Breast epithelium (tissue), 4 donors: ENCODE measurements at regions not wholly inside any gene's neighbourhood (a gene's known extent, or its start where the extent isn't known, plus 50 kb on each side); places are given as distances from the start of the nearest gene placed in this dataset.

ENCODE experiments used
- DNase-seq, 2 donors: peaks; one replicate each; pipeline ENCODE4 v3.0.0-alpha.2; 2019; ENCODE audit warnings: low spot score in 2 of 2
- H3K27ac ChIP-seq, 2 donors: fragments of 200-600 bp; sonication (generic) in 1 of 2; one replicate each; pipeline ENCODE4 v1.5.1; 2016 to 2019; ENCODE audit warnings: mild to moderate bottlenecking in 1 of 2
- H3K27me3 ChIP-seq, 2 donors: fragments of 200-600 bp; sonication (generic) in 1 of 2; one replicate each; pipeline versions ENCODE4 v1.5.1 to v1.6.0; 2017 to 2019; ENCODE audit warnings: control low read depth in 1 of 2, mild to moderate bottlenecking in 1 of 2
- H3K36me3 ChIP-seq: fragments of 200-600 bp; one replicate; pipeline ENCODE4 v1.5.1; 2019
- H3K4me1 ChIP-seq, 2 donors: fragments of 200-600 bp; sonication (generic); one replicate each; pipeline ENCODE4 v1.5.1; 2016 to 2019; ENCODE audit warnings: control low read depth in 1 of 2
- H3K4me3 ChIP-seq, 3 donors: fragments of 200-600 bp; sonication (generic); 1 replicate in 2 of 3; 2 replicates in 1 of 3; pipeline ENCODE4 v1.5.1; 2016 to 2019; ENCODE audit warnings: mild to moderate bottlenecking in 3 of 3, moderate library complexity in 2 of 3
- H3K9me3 ChIP-seq, 2 donors: fragments of 200-600 bp; sonication (generic) in 1 of 2; one replicate each; pipeline ENCODE4 v1.5.1; 2016 to 2019; ENCODE audit warnings: control low read depth in 1 of 2
- POLR2A ChIP-seq: fragments of 450-650 bp; IDR thresholded peaks from one replicate; pipeline ENCODE4 v1.6.1; 2016; ENCODE audit warnings: antibody characterized with exemption, mild to moderate bottlenecking, moderate library complexity
- POLR2AphosphoS5 ChIP-seq, 3 donors: sonication (generic); formaldehyde crosslinking; IDR thresholded peaks; one replicate each; pipeline ENCODE4 v1.6.1; 2017; ENCODE audit warnings: antibody characterized with exemption in 3 of 3
- intact Hi-C: fragments of 100-400 bp; cut with DNase I; formaldehyde crosslinking; loops from one replicate; pipeline ENCODE4 v1.15.1; 2023; ENCODE audit warnings: low total_unique reads
- TF ChIP-seq, protein P1 (sequence below), 3 donors: fragments of 450-650 bp; IDR thresholded peaks; one replicate each; pipeline ENCODE4 v1.5.1; 2016 to 2017; ENCODE audit warnings: antibody characterized with exemption in 3 of 3, mild to moderate bottlenecking in 3 of 3, moderate library complexity in 3 of 3

DNA sequence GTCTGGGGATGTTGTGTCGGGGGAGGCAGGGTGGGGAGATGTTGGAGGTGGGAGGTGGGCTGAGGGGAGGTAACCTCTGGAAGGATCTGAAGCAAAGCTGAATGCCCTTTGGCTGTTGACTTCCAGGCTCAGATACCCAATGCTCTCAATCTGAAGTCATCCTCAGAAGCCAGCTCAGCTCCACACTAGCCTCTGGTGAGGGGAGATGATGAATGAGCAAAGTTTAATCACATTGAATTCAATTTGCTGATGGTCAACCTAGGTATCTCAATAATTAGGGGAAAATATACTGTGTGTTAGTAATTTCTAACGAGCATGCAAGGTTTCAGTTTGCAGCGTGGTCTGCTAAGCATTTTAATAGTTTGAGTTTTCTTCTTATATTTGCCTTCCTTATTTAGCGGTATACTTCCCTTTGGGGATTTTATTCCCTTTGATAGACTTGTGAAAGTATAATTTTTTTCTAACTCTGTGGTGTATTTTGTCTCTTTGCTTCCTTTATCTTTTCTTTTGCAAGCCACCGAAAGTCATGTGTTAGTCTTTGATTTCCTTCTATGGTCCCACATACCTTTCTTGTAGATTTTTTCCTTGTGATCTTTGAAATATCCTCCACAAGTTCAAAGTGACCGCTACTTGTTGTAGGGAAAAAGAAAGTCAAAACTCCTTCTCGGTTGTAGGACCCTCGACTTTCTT lies 146.3 kb upstream of the LEF1 start:
- DNase-seq: no peak
- H3K27me3 ChIP-seq: no peaks in the 10 kb centered on the region
- no peaks in the 10 kb centered on the region for H3K4me1 ChIP-seq
- intact Hi-C loops: no loop called here
- H3K27ac ChIP-seq: no peak overlapping the region
- TF ChIP-seq, protein P1, sequence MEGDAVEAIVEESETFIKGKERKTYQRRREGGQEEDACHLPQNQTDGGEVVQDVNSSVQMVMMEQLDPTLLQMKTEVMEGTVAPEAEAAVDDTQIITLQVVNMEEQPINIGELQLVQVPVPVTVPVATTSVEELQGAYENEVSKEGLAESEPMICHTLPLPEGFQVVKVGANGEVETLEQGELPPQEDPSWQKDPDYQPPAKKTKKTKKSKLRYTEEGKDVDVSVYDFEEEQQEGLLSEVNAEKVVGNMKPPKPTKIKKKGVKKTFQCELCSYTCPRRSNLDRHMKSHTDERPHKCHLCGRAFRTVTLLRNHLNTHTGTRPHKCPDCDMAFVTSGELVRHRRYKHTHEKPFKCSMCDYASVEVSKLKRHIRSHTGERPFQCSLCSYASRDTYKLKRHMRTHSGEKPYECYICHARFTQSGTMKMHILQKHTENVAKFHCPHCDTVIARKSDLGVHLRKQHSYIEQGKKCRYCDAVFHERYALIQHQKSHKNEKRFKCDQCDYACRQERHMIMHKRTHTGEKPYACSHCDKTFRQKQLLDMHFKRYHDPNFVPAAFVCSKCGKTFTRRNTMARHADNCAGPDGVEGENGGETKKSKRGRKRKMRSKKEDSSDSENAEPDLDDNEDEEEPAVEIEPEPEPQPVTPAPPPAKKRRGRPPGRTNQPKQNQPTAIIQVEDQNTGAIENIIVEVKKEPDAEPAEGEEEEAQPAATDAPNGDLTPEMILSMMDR (IDR thresholded peaks at IDR 0.05): no peak
- TF ChIP-seq POLR2AphosphoS5 (IDR thresholded peaks at IDR 0.05): no peak
- no peak for TF ChIP-seq POLR2A
- H3K9me3 ChIP-seq: no peaks in the 10 kb centered on the region
- H3K36me3 ChIP-seq: no peaks in the 10 kb centered on the region
- no peak overlapping the region for H3K4me3 ChIP-seq

DNA sequence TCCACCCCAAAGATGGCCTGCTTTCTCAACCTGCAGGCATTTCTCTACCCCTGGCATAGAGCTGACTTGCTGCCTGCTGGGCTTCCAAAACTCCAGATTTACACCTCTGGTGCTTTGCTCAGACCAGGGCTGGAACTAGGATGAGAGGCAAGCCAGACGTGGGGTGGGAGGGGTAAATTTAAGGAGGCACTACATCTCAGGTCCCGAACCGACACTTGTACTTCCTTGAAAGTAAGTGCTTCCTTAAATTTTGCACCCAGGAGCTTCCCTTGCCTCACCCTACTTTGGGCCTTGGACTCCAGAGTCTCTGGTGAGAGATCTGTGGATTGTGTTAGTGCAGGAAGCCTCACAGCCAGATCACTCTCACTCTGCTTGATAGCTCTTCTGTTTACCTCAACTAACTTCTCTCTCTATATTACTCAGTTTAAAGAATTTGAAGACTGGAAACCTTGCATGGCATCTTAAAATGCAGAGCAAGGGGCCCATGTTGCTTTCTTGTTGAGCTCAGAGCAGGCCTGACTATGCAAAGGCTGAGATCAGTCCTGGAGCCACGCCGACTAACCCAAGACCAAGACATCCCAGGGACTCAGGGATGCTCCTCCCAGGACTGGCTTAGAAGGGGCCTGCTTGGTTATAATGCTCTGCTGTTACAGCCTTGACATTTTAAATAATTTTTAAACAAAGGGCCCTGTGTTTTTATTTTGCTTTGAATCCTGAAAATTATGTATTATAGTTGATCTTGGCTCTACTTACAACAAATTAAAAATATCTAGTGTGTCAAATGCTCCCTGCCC lies 145.0 kb upstream of the LEF1 start:
- Histone ChIP-seq H3K9me3 (no peaks in the 10 kb centered on the region), H3K4me1 (no peaks in the 10 kb centered on the region), H3K27ac (no peak overlapping the region), H3K27me3 (no peaks in the 10 kb centered on the region), H3K36me3 (no peaks in the 10 kb centered on the region), H3K4me3 (no peak overlapping the region)
- no peak for TF ChIP-seq POLR2AphosphoS5 (IDR thresholded peaks at IDR 0.05)
- TF ChIP-seq POLR2A: no peak
- TF ChIP-seq, protein P1 (IDR thresholded peaks at IDR 0.05): no peak
- intact Hi-C loops: no loop called here
- no peak for DNase-seq

DNA sequence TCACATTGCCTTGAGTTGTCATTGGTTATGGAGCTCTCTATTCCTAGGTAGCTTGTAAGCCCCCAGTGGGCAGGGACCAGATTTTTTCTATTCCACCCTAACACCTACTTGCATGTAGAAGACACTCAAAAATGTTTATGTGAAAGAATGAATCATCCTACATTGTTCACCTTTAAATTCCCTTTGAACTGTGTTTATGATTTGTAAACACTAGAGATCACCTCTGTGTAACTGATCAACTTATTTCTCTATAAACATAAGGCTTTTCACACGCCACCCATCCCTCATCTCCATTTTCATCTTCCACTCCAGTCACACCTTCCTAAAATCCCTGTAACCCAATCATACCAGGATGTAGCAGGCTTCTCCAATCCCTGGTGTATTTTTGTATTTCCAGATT lies 142.6 kb upstream of the LEF1 start:
- intact Hi-C loops: no loop called here
- no peak overlapping the region for H3K27ac ChIP-seq
- H3K9me3 ChIP-seq: no peaks in the 10 kb centered on the region
- H3K4me1 ChIP-seq: no peaks in the 10 kb centered on the region
- no peaks in the 10 kb centered on the region for H3K36me3 ChIP-seq
- TF ChIP-seq, protein P1 (IDR thresholded peaks at IDR 0.05): no peak
- H3K27me3 ChIP-seq: no peaks in the 10 kb centered on the region
- DNase-seq: no peak
- H3K4me3 ChIP-seq: no peak overlapping the region

DNA sequence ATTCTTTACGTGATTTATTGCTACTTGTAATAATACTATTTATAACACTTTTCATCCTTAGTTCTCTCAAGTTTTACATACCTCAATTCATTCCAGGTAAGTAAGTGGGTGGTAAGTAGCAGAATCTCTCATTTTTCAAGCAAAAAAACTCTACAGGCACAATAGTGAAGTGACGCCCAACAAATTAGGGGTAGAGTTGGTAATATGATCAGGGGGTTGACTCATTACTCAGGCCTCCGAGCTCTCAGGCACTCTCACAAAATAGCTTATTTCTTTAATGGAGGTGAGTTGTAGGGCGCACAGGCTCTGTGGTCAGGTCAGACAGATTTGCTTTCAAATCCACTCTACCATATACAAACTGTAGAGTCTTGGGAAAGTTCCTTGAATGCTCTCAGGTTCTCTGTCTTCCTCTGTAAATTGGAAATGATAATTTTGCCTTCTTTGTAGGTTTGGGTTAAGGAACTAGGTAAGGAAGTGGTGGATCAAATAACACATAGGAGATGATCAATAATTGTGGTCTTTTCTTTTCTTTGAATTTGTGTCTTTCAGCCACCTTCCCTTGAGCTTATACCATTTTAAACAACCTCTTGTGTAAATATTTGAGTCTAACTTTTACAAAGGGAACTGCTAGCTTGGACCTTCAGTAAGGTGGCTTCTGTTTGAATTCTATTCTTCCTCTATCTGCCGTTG lies 134.9 kb upstream of the LEF1 start:
- no peaks in the 10 kb centered on the region for H3K36me3 ChIP-seq
- H3K9me3 ChIP-seq: no peaks in the 10 kb centered on the region
- H3K27ac ChIP-seq: no peak overlapping the region
- H3K4me3 ChIP-seq: no peak overlapping the region
- intact Hi-C loops: no loop called here
- H3K27me3 ChIP-seq: no peaks in the 10 kb centered on the region
- H3K4me1 ChIP-seq: no peaks in the 10 kb centered on the region
- TF ChIP-seq POLR2A (no peak), POLR2AphosphoS5 (IDR thresholded peaks at IDR 0.05) (no peak)
- TF ChIP-seq, protein P1 (IDR thresholded peaks at IDR 0.05): no peak
- no peak for DNase-seq
